ENCODE measurements at regions not wholly inside any gene's neighbourhood (a gene's known extent, or its start where the extent isn't known, plus 50 kb on each side); places are given as distances from the start of the nearest gene placed in this dataset.
A peak's percentile ranks its signal among the peaks of the same experiment; 100 is the strongest.

GRCh38 chr14:55500708-55501107 is 60.3 kb upstream of the TBPL2 start:
- intact Hi-C loops (cut with micrococcal nuclease; ENCODE audit: unreplicated experiment) (no loop called here), in situ Hi-C loops (cut with HindIII; ENCODE audit: extremely low pct_ligation_motif_present, low pct_unique_long_range_greater_than_20kb) (no loop called here)
- H3K9ac ChIP-seq (ENCODE audit: insufficient read depth, low read depth, low read length) = no peak overlapping the region
- H2AFZ ChIP-seq (ENCODE audit: low read length) = peak overlapping the region; percentile 89
- H3K4me1 ChIP-seq (ENCODE audit: insufficient read depth, low read length) = 0 out of 2 replicates have a peak, but pooled peaks cover 19% of the 10 kb centered on the region
- POLR2A ChIA-PET = no interaction called here
- WGBS (ENCODE audit: low lambda C conversion rate) = 78% methylated on average over 3 of the region's 3 CpGs
- peak; percentile 40; the same call in 2 of the 3 replicates for ATAC-seq
- no peaks in the 10 kb centered on the region for H3K79me2 ChIP-seq (ENCODE audit: insufficient read depth, low read length)
- no peak for FAIRE-seq
- H3K4me2 ChIP-seq (ENCODE audit: low read depth, low read length) = peak overlapping the region; percentile 64
- H4K20me1 ChIP-seq (ENCODE audit: insufficient read depth, low read length) = no peaks in the 10 kb centered on the region
- CTCF ChIA-PET (ENCODE audit: low intra/inter-chr PET ratio, low total read pairs) = no interaction called here
- no TSS peak for BruUV-seq (replicated peaks)
- no peaks in the 10 kb centered on the region for H3K9me3 ChIP-seq (ENCODE audit: low read length)
- H3K36me3 ChIP-seq (replicated peaks in 1 of 2; ENCODE audit: control insufficient read depth in 1 of 2, insufficient read depth in 2 of 2, low read length in 2 of 2) = no peaks in the 10 kb centered on the region
- H3K27me3 ChIP-seq (ENCODE audit: control insufficient read depth in 1 of 2, insufficient read depth in 2 of 2, low read length in 2 of 2) = peaks cover 0 to 15% of the 10 kb centered on the region in 2 experiments; a peak in 2 of 5 replicates
- H3K4me3 ChIP-seq (replicated peaks in 1 of 3; ENCODE audit: insufficient read depth in 1 of 3, low read depth in 2 of 3, low read length in 3 of 3) = peak overlapping the region in 2 of 3 experiments; percentile 35; a peak in 2 of 6 replicates
- H3K27ac ChIP-seq (ENCODE audit: extremely low read length, insufficient read depth, low read length) = no peak overlapping the region
- DNase-seq (ENCODE audit: low spot score) = no peak
- TF ChIP-seq NCOA1 (CRISPR knock-in tag; IDR thresholded peaks at IDR 0.05) = no peak
- no peak for TF ChIP-seq TEF (CRISPR knock-in tag; IDR thresholded peaks at IDR 0.05)
- no peak for TF ChIP-seq MTF1 (CRISPR knock-in tag; IDR thresholded peaks at IDR 0.05)
- no peak for TF ChIP-seq SNRNP70 (IDR thresholded peaks at IDR 0.05; ENCODE audit: low read depth, low read length)
- no peak for TF ChIP-seq TCF12 (IDR thresholded peaks at IDR 0.05)
- no peak for TF ChIP-seq TCF12 (CRISPR knock-in tag; IDR thresholded peaks at IDR 0.05)
- TF ChIP-seq SNAPC5 (CRISPR knock-in tag; IDR thresholded peaks at IDR 0.05; ENCODE audit: borderline replicate concordance) = no peak
- no peak for TF ChIP-seq HOXA7 (CRISPR knock-in tag; IDR thresholded peaks at IDR 0.05)
- TF ChIP-seq KDM2A (CRISPR knock-in tag; IDR thresholded peaks at IDR 0.05; ENCODE audit: borderline replicate concordance, low read depth) = no peak
- TF ChIP-seq ZNF7 (CRISPR knock-in tag; IDR thresholded peaks at IDR 0.05) = no peak
- no peak for TF ChIP-seq ZNF362 (CRISPR knock-in tag; IDR thresholded peaks at IDR 0.05; ENCODE audit: borderline replicate concordance)
- TF ChIP-seq MZF1 (CRISPR knock-in tag; IDR thresholded peaks at IDR 0.05; ENCODE audit: borderline replicate concordance) = no peak
- TF ChIP-seq ZBTB7A (CRISPR knock-in tag; IDR thresholded peaks at IDR 0.05) = no peak
- TF ChIP-seq CENPBD1 (CRISPR knock-in tag; IDR thresholded peaks at IDR 0.05; ENCODE audit: borderline replicate concordance, low read depth) = no peak
- no peak for TF ChIP-seq HNF4G (IDR thresholded peaks at IDR 0.05; ENCODE audit: borderline replicate concordance, low read depth, low read length)
- no peak for TF ChIP-seq HNF4G (CRISPR knock-in tag; IDR thresholded peaks at IDR 0.05; ENCODE audit: borderline replicate concordance, low read depth)
- no peak for TF ChIP-seq RAD51 (IDR thresholded peaks at IDR 0.05; ENCODE audit: borderline replicate concordance)
- no peak for TF ChIP-seq ZNF770 (CRISPR knock-in tag; IDR thresholded peaks at IDR 0.05)
- TF ChIP-seq ZSCAN20 (CRISPR knock-in tag; IDR thresholded peaks at IDR 0.05; ENCODE audit: borderline replicate concordance) = no peak
